ENCODE measurements at regions not wholly inside any gene's neighbourhood (a gene's known extent, or its start where the extent isn't known, plus 50 kb on each side); places are given as distances from the start of the nearest gene placed in this dataset.

GRCh38 chr20:18907353-18907752 lies 93.8 kb downstream of the SCP2D1 start:
- TF ChIP-seq CTCF (conservative IDR thresholded peaks at IDR 0.05; ENCODE audit: low read length) (no peak), EZH2phosphoT487 (IDR thresholded peaks at IDR 0.05; ENCODE audit: borderline replicate concordance) (no peak)

Measured in Loucy (cell line).